ENCODE measurements at regions not wholly inside any gene's neighbourhood (a gene's known extent, or its start where the extent isn't known, plus 50 kb on each side); places are given as distances from the start of the nearest gene placed in this dataset.
A peak's percentile ranks its signal among the peaks of the same experiment; 100 is the strongest.

GRCh38 chr6:4486568-4487315 lies 289.5 kb upstream of the CDYL start:
- TF ChIP-seq CTCF (IDR thresholded peaks at IDR 0.05; ENCODE audit: insufficient read depth, low read depth, low read length, missing control alignments) = no peak
- no peak overlapping the region for H3K4me3 ChIP-seq (ENCODE audit: low read depth, low read length)
- DNase-seq (ENCODE audit: low read depth) = no peak

- TF ChIP-seq CTCF (IDR thresholded peaks at IDR 0.05; ENCODE audit: insufficient read depth, low read depth, low read length, missing control alignments) = no peak
Measured at GRCh38 chr6:4485735-4486134, 290.5 kb upstream of the CDYL start.

DNA sequence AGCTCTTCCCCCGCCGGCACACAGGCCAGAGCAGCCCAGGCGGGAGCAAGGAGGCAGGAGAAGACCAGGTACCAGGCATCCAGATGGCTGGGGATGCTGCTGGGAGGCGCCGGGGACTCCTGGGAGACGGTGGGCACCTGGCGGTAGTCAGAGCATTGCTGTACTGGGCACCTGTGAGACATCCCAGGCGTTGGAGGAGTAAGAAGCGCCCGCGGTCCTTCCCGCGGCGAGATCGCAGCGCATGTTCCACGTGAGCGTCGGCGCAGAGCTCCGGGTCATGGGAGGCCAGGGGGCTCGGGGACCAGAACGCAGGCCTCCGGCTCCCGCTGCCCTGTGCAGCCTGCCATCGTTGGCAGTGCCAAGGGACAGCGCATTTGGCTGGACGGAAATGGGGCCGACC lies 293.7 kb upstream of the CDYL start:
- TF ChIP-seq CTCF (IDR thresholded peaks at IDR 0.05; ENCODE audit: insufficient read depth, low read depth, low read length, missing control alignments) = no peak
- no peak overlapping the region for H3K4me3 ChIP-seq (ENCODE audit: low read depth, low read length)
- no peak for DNase-seq (ENCODE audit: low read depth)

More at GRCh38 chr6:4485735-4486134, 290.5 kb upstream of the CDYL start:
- H3K4me3 ChIP-seq (ENCODE audit: low read depth, low read length) = no peak overlapping the region
- no peak for DNase-seq (ENCODE audit: low read depth)

DNA sequence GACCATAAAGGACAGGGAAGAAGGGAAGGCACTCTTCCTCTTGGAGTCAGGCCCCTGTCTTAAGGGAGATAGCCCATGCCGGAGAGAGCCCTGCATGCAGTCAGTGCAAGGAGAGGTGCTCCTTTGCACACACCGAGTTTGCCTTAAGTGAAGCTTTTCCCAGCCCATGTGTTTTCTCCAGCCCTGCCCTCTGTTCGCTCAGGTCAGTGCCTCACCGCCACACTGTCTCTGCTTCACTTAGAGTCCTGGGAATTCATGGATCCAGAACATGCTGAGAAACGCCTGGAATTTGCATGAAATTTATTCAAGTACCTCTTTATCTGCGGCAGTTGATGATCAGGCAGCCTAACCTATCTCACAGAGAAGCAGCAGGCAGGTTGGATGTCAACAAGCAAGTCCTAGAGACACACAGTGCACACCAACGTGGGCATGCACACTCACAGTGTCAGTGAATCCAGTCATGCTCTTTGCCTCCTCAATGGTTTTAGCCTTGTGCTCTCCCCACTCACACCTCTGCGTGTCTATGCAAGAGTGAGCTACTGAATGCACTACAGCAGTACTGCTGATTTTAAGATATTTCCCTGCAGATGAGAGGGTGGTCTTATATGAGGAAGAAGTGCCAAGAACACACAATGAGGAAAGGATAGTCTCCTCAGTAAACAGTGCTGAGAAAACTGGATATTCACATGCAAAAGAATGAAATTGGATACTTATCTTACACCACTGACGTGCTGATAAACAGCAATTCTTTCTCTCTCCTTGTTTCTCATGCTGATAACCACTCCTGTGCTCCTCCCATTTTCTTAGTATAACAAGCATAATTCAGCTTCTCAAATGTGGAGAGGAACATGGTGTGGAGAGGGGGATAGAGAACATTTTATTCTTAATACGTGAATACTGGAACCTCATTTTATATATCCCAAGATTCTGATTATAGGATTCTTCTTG lies 295.1 kb upstream of the CDYL start:
- TF ChIP-seq CTCF (IDR thresholded peaks at IDR 0.05; ENCODE audit: insufficient read depth, low read depth, low read length, missing control alignments) = no peak
- no peak overlapping the region for H3K4me3 ChIP-seq (ENCODE audit: low read depth, low read length)
- DNase-seq (ENCODE audit: low read depth) = no peak

DNA sequence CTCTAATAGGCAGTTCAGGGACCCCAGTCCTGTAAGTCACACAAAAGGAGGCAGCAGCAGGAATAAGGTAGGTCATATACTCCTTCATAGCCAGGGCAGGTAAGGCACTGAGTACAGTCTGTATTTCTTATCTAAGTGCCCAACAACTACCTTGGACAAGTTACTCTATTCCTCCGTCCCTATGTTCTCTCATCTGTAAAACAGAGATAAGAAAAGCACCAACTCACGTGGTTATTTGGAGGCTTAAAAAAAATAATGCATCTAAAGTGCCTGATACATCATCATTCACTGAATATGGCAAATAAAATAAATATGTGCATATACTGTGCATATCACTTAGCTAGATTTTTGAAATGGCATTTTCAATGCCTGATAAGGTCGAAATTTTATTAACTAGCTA lies 298.1 kb upstream of the CDYL start:
- H3K4me3 ChIP-seq (ENCODE audit: low read depth, low read length) = no peak overlapping the region
- TF ChIP-seq CTCF (IDR thresholded peaks at IDR 0.05; ENCODE audit: insufficient read depth, low read depth, low read length, missing control alignments) = no peak
- no peak for DNase-seq (ENCODE audit: low read depth)

DNA sequence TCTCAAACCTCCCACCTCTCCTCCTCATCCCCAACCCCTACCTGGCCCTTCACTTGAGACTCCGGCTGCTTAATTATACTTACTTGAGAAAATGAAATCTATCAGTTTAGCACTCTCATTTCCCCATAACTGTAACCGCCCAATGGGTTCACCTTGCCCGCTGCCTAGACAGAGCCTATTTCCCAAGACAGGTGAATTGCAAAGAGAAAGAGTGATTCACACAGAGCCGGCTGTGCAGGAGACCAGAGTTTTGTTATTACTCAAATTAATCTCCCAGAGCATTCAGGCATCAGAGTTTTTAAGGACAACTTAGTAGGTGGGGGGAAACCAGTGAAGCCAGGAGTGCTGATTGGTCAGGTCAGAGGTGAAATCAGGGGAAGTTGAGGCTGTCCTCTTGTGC lies 301.4 kb upstream of the CDYL start:
- H3K4me3 ChIP-seq (ENCODE audit: low read depth, low read length) = no peak overlapping the region
- peak; percentile 37 for DNase-seq (ENCODE audit: low read depth)
- no peak for TF ChIP-seq CTCF (IDR thresholded peaks at IDR 0.05; ENCODE audit: insufficient read depth, low read depth, low read length, missing control alignments)

Data from GM12865 (cell line).